Kidney (tissue), 13 donors: ENCODE measurements at regions not wholly inside any gene's neighbourhood (a gene's known extent, or its start where the extent isn't known, plus 50 kb on each side); places are given as distances from the start of the nearest gene placed in this dataset.

Source experiments
- DNase-seq, 5 donors: peaks; one replicate each; pipeline ENCODE4 v3.0.0-alpha.2; 2013 to 2020
- FAIRE-seq: peaks from 2 replicates; lab custom pipeline; 2012; peaks lifted over from hg19 to GRCh38; lab: Jason Lieb, UNC
- H3K27ac ChIP-seq, 2 donors: one replicate each; pipeline ENCODE4 v1.7.0; 2013; ENCODE audit warnings: low read depth in 2 of 2, low read length in 2 of 2, inconsistent platforms in 1 of 2
- H3K27me3 ChIP-seq: one replicate; pipeline ENCODE4 v1.7.1; 2013; ENCODE audit warnings: low read length, inconsistent platforms; ENCODE audit not compliant: control insufficient read depth, insufficient read depth
- H3K36me3 ChIP-seq, 3 donors: one replicate each; pipeline versions ENCODE4 v1.7.0 to v1.7.1; 2013; ENCODE audit warnings: low read length in 3 of 3, control low read depth in 1 of 3, inconsistent platforms in 1 of 3; ENCODE audit not compliant: insufficient read depth in 3 of 3, control insufficient read depth in 2 of 3
- H3K4me1 ChIP-seq, 3 donors: one replicate each; pipeline versions ENCODE4 v1.7.0 to v1.7.1; 2013; ENCODE audit warnings: low read length in 3 of 3, inconsistent platforms in 1 of 3, low read depth in 1 of 3; ENCODE audit not compliant: control insufficient read depth in 2 of 3, insufficient read depth in 2 of 3
- H3K4me3 ChIP-seq, 3 donors: one replicate each; pipeline versions ENCODE4 v1.7.0 to v1.8.1; 2013; ENCODE audit warnings: low read length in 3 of 3, control low read depth in 1 of 3, inconsistent platforms in 1 of 3
- H3K9ac ChIP-seq, 3 donors: one replicate each; pipeline versions ENCODE4 v1.7.0 to v1.7.1; 2013; ENCODE audit warnings: low read length in 3 of 3, control low read depth in 1 of 3, inconsistent platforms in 1 of 3
- H3K9me3 ChIP-seq, 3 donors: one replicate each; pipeline versions ENCODE4 v1.7.0 to v1.7.1; 2013; ENCODE audit warnings: low read length in 3 of 3, control low read depth in 1 of 3, inconsistent platforms in 1 of 3; ENCODE audit not compliant: control insufficient read depth in 2 of 3, insufficient read depth in 1 of 3
- CTCF ChIP-seq: IDR thresholded peaks from 3 replicates; pipeline ENCODE4 v1.5.1; 2012; ENCODE audit warnings: mild to moderate bottlenecking, moderate library complexity, borderline replicate concordance; ENCODE audit not compliant: insufficient read depth; ENCODE audit errors: extremely low read depth
- intact Hi-C: fragments of 100-400 bp; cut with DNase I; formaldehyde crosslinking; loops from one replicate; pipeline ENCODE4 v1.11.1; 2022
- donor health status: control.
- donor health status: control.
- donor health status: control.
- donor health status: control.
- donor health status: control.
- donor health status: DM: yes; HTN: yes; CAD: no.
- donor health status: Normal renal cell carcinoma (clear cell type).

- no peak for TF ChIP-seq CTCF
- H3K4me3 ChIP-seq: no peak overlapping the region
- intact Hi-C loops: no loop called here
- H3K9me3 ChIP-seq: no peaks in the 10 kb centered on the region
- FAIRE-seq: no peak
- no peaks in the 10 kb centered on the region for H3K27me3 ChIP-seq
- H3K27ac ChIP-seq: no peak overlapping the region
- no peaks in the 10 kb centered on the region for H3K4me1 ChIP-seq
- no peak for DNase-seq
- no peaks in the 10 kb centered on the region for H3K36me3 ChIP-seq
- no peak overlapping the region for H3K9ac ChIP-seq
Measured at GRCh38 chr13:70183041-70183440, 74.8 kb upstream of the KLHL1 start.
